SIG-M5 treated with dmso at 0.1 percent for 504 hours (cell line): ENCODE measurements at regions not wholly inside any gene's neighbourhood (a gene's known extent, or its start where the extent isn't known, plus 50 kb on each side); places are given as distances from the start of the nearest gene placed in this dataset.

Experiments used
- DNase-seq: peaks from one replicate; lab custom pipeline; 2025; ENCODE audit not compliant: unreplicated experiment; lab: John Stamatoyannopoulos, UW

DNA sequence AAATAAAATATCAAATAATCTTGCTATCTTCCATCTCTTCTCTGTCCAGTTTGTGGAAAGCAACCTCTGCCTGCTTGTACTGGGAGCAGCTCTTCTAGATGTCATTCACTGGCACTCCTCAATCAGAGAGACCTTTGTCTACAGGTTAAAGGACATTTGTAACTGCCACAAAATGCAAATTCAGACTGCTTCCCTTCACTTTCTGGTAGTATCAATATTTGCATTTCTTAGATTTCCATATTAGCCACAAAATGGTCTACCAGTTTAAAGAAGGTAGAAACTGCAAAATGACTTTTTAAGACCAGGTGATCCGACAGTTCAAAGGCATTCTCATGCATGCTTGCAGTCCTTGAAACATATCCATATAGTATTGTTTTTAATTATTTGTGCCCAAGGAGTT, 51.7 kb upstream of the RCN1 start:
- no peak for DNase-seq

DNA sequence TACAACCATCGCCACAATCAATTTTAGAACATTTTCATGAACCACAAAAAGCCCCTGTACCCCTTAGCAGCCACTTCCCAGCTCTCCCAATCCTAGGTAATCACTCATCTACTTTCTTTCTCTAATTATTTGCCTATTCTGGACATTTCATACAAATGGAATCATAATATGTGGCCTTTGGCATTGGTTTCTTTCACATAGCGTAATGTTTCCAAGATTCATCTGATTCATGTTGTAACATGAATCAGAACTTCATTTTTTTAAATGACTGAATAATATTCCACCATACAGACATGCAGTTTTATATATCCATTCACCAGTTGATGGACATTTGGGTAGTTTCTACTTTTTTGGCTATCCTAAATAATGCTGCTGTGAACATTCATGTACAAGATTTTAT, 56.2 kb upstream of the RCN1 start:
- DNase-seq: no peak

DNA sequence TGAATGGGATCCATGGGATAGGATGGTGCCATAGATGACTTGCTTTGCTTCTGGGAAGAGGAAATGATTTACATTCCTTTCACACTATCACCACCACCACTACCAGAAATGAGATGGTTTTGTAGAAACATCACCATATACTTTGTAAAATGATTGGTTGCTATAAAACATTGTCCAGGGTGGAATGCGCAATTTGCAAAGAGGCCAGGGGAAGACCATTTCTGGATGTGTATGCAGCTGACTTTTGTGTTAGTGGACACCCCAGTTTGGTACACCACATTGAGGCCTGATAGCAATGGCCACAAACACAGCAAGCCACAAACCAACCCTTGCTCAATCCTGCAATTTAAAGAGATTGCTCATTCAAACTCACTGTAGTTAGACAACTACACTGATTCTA, 56.7 kb upstream of the RCN1 start:
- no peak for DNase-seq

DNA sequence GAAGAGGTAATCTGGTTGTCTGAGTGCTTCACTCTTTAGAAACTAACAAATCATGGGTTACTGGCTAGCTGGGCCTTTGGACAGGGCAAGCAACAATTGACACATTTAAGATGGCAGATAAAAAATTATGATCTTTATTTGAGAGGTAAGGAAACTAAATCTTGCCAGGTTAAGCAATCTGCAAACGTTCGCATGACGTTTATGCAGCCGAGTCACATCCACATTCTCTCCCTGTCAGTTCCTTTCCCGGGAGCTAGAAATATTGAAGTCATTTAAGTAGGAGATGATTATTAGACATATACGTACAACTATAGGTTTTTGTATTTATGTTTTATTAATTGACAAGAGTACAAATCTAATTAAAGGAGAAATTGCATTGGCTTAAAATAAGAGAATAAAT, 57.4 kb upstream of the RCN1 start:
- no peak for DNase-seq

DNA sequence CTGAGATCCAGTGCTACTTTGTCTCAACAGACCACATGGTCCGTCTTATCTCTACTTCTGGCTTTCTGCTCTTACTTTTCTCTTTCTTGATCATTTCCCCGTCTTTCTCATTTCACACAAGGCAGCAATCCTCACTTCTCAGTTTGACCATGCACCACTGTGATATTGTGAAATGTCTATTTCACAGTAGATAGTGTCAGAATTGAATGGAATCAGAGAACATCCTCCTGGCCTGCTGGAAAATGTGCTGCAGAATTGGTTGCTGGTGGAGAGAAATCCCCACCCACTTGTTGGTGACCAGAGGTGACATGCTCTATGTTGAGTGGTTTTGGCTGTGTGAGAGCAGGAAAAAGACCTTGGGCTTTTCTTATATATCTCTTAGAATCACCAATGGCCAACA, 57.8 kb upstream of the RCN1 start:
- DNase-seq: peak; percentile 16

DNA sequence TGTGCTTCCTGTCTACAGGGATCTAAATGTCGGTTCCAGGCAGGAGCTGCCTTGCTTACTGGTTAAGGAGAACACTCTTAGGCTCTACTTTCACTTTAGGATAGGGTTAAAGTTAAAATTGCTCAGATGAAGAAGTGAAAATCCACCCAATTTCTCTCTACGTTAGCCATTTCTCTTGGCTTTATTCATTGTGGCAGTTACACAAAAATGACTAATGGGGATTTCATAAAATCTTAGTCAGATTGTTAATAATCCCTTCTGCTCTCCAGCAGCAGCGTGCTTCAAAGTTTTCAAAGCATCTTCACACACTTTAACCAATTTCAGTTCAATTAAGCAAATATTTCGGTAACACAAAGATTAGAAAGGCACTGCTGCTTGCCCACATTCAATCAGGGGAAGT, 58.4 kb upstream of the RCN1 start:
- peak; percentile 20 for DNase-seq

DNA sequence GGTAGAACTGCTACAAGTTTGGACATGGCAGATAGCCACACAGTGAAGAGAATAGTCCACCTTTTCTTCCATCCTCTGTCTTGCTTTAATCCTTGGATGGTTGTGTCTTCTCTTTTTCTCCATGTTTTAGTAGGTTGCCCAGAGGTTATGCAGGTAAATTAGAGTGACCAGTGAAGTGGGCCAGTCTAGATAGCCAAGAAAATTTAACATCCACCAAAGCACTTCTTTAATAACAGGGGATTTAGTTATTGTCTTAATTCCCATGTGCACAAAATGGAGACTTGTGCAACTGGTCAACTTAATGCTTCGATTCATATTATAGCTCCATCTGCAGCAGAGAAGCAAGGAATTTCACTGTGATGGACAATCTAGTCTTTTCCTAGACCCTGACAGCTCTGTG, 58.8 kb upstream of the RCN1 start:
- no peak for DNase-seq

DNA sequence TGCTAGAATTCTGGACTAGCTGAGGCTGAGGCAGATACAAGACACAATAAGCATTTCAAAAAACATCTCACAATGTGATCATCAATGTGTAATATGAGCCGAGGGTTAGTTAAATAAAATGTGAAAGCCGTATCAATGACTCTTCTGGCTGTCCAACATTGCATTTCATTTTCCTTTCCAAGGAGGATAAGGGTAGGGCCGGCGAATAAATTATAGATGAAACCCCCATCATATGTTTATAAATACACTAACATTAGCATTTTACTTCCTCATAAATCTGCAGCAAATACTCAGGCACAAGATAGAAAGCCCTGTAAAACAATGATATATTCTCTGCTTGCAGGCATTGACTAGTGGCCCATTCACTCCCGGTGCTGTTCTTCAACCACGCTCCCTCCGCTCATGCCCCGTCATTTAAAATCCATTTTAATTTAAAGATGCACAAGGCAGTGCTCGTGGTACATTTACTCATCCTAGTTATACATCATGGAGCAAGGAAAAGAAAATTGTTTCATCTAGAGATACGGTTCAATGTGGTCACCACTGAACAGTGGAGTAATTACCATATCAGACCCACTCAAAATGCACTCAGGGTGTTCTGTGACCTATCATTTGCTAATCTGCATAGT, 59.9 kb upstream of the RCN1 start:
- DNase-seq: no peak

DNA sequence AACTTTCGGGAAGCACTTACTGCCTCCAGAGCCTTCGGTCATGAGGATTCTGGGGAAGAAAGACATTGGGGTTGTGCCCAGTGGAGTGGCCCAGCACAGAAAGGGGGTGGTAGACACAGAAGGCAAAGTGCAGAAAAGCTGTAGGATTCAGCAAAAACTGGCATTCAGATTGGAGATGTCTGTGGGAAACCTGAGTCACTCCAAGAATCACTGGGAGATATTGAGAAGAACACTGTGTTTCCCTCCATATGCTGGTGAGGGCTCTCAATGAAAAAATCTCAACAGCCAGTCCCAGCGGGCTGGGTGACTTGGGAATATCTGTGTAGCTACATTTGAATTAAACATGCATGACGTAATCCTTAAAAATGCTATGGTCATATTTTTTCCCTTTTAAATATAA, 61.2 kb upstream of the RCN1 start:
- no peak for DNase-seq

DNA sequence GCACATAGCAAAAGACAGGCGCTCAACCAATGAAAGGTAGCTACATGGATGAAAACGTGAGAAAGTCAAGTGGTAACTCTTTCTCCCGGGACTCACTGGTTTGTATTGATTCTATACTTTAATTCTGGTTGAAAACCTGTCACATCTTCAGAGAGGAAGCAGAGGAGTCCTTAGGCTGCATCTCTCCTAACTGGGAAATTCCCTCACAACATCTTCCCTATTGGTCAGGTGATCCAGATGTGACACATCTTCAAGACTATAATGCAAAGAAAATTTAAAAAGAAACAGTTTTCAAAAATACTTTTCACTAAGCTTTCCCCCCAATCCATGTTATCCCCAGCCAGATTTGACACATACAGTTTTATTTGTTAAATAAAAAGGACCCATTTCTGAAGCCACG, 62.7 kb upstream of the RCN1 start:
- no peak for DNase-seq

DNA sequence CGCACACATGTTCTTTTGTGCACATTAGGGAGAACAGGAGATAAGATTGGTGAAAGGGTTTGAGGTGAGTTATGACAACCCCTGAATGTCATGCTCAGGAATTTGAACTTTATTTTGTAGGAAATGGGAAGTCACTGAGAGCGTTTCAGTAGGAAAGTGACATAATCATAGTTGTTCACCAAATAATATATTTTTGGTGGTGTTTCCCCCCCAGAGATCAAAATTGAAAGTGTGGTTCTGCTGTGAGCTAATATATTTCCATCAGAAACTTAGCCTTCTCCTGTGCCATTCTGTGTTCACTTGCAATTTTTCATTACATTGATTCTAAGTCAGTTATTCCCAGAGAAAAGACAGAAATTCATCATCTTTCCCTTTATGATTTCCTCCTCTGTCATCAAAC, 64.1 kb upstream of the RCN1 start:
- no peak for DNase-seq

DNA sequence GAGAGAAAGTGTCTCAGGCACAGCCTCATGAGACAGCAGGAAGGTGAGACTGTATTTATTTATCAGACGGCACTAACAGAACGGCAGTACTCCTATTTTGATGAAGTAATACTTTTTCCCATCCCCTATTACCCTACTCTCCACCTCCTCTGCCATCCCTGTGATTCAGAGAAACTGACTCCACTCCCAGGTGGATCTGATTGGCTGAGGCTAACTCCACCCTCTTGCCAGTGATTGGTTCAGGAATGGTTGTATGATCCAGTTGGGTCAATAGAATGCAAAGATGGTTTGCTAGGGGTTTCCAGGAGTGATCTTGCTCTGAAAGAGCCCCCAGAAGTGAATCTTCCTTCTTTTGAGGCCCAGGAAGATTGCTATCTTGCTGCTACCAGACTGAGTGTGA, 65.9 kb upstream of the RCN1 start:
- DNase-seq: no peak

DNA sequence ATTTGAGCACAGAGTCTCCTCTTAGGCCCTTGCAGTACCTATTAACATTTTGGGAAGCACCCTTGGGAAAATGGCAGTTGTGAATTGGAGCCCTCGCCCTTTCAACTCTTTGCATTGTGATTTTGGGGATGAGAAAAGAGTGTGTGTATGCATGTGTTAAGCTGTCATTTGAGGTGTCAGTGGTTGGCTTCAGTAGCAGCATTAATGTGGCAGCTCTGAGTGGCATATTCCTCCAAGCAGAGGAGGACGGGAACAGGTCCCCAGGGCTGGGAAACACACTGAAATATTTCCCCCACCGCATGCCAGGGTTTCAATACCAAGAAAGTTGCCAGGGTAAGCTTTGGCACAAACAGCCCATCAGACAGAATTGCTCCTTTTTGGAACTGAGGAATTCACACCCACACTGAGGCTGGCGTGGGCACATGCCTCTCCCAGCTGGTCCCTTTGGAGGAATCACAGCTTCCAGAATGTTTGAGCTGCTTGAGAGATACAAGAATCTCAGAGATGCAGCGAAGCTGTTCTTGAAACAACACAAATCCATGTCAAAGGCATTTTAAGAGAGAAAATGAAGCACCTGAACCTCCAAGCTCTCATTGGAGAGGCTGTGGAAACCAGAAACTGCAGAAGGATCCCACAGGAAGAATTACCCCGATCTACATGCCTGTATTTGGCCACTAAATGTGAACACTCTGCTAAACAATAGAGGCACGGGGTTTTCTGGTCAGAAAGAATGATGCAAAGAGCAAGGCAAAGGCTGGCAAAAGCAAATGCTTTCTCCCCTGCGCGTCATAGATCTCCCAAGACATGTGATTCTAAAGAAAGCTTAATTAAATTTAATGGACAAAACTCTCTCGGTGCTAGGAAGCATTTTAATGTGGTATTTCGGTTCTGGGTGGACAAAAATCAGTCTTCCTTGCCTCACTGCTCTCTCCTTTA, 67.2 kb upstream of the RCN1 start:
- DNase-seq: no peak

DNA sequence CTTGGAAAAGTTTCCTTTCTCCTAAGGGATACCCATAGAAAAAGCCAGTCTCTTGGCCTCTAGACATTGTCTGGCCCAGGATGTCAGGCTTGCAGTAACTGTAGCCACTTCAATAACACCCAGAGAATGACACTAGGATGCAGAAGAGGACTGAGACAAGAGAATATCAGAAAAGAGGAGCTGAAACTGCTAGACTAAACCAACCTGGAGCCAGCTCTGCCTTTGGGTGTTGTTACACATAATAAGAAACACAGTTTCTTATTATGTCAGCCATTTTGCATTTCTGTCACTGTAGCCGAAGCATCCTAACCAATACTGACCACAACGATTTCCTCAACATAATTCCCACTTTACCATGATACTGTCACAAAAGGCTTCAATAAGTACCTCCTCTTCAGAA, 72.2 kb upstream of the RCN1 start:
- DNase-seq: no peak

DNA sequence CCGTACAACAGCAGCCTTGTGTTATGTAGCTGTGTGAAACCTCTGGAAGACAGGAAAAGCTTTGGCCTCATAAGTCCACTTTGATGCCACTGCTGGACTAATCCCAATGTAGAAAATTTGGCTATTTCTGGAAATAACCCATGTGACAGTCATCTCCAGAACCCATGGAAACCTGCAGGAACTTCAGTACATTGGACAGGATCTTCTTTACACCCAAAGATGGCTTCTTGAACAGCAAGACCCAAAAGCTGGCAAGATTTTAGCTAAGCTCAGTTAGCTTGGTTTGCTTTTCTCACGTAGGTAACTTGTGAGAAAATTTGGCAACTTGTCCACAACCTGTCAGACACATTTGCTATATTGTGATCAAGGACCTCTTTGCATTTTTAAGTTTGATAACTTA, 74.8 kb upstream of the RCN1 start:
- no peak for DNase-seq

DNA sequence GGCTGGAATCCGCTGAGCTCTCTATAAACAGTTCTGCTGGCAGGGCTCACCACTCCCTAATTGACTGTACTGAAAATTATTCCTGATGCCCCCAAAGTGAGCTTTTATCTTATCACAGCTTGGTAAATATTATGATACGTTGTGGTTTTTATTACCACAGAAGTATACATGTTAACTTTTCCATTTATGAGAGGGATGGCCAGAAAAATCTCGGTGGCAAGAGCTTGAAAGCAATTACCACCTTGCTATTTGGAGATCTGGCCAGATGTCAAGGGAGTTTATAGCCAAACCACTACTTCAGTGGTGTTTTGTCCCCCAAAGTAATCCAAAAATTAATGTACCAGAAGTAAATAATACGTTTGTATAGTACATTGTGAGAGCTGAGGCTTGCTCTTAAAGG, 75.4 kb upstream of the RCN1 start:
- no peak for DNase-seq

DNA sequence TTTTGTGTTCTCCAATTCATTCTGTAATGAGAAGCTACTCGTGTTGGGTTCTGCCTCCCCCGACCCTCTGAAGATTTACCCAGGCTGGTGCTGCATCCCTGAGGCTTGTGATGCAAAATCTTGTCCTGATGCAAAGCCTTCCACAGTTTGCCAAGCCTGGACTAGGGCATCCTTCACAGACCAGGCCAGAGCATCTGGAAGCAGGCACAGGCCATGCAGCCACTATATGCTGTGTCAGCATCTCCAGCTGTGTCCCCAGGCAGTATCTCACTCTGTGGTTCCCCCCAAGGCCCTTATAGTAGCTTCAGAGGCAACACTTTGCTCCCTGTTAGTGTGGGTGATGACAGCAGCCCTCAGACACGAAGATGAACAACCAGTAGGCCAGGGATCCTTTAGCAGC, 77.3 kb upstream of the RCN1 start:
- no peak for DNase-seq

DNA sequence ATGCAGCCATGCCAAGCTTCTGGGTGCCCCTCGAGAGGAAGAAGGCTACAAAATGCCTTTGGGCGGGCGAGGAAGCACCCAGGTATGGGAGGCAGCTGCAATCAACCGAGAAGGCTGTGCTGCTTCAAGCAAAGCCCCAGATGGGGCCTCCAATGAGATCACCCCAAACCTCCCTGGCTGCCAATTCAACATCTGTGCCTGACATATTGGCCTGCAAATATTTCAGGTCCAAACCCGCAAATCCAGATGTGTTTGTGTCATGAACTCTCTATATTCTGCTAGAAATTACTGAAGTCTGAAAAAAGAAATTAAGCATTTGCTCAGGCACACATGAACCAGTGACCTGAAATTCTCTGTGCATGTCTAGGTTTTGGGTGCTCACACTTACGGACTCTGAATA, 78.8 kb upstream of the RCN1 start:
- DNase-seq: no peak

DNA sequence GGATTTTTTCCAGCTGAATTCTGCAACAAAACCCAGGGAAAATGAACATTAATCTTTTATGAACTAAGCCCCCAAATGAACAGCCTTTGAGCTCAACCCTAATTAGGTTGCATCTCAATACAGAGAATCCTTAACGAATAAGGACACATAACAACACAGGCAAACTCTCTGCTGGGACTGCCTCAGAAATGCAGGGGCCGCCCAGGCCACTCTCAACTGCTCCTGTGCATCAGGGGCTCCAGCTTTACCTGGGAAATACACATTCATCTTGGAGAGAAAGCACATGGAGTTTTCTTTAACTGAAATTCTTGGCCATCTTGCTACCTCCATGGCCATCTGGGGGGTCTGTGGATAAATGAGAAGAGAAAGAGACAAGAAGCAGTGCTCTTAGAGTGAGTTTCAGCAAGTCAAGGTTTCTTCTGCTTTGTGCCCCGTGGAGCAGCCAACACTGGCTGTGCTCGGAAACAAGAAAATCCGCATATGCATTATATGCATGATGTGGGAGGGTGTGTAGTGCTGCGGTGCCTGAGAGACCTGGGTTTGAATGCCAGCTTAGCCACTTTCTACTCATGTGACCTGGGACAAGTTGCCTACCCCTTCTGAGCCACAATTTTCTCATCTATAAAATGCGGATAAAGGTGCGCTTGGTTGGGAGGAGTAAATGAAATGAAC, 81.9 kb upstream of the RCN1 start:
- no peak for DNase-seq

DNA sequence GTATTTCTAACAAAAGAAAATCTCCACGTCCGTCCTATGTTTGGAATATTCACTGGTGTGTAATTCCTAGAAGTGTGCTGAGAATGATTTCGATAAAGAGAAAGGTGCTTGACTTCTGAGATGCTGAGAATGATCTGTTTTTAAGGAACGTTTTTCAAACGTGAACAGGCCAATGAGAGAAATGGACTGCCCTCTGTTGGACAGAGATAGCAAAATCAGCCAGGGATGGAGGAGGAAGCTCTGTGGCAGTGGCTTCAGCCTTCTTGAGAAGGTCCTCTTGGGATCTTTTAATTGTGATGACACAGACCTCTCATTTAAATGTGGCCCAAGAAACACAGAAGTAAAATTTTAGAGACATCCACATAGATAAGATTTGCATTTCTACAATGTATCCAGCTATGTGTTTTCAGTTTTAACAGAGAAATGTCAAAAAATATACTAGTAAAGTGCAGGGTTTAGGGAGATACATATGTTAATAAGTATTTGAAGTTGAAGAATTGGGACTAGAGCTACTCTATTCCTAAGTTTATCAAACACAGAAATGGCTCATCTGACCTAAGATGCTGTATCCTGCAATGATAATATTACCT, 84.0 kb upstream of the RCN1 start:
- peak; percentile 51 for DNase-seq

DNA sequence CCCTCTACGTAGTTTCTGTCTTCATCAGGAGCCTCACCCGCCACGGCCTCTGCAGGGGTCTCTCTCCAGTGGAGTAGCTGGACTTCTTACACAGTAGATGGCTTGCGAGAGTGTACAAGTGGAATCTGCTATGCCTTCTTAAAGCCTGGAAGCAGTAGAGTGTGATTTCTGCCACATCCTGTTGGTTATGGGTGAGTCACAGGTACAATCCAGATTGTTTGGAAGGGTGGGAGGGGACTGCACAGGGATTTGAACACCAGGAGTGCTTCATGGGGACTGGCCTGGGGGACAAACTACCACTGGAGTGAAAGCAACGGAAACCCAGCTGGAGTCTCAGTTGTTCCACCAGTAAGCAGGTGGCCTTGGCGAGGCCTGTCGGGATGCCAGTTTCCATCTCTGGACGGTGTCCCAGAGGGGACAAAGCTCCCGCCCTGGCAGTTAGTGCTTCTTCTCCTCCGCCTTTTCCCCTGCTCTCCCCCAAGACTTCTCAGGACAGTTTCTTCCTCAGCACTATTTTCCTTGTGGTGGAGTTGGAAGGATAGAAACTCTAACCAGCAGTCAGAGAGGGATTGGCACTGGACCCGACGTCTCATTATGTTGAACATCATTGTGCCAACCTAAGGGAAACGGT, 85.0 kb upstream of the RCN1 start:
- DNase-seq: no peak
